Heart left ventricle (tissue), 13 donors: ENCODE measurements at regions not wholly inside any gene's neighbourhood (a gene's known extent, or its start where the extent isn't known, plus 50 kb on each side); places are given as distances from the start of the nearest gene placed in this dataset.

Source experiments
- POLR2A ChIP-seq, 2 donors: fragments of 450-650 bp; IDR thresholded peaks; one replicate each; pipeline ENCODE4 v1.6.1; 2017; ENCODE audit warnings: antibody characterized with exemption in 2 of 2, mild to moderate bottlenecking in 2 of 2, moderate library complexity in 2 of 2
- TF ChIP-seq, protein P1 (sequence below), 12 donors: fragments of 200-600 bp; sonication (generic) in 4 of 12; IDR thresholded peaks; one replicate each; pipeline versions ENCODE4 v1.5.0 to v1.8.0; 2018 to 2022; ENCODE audit warnings: antibody characterized with exemption in 12 of 12, mild to moderate bottlenecking in 5 of 12
- donor health status: ischemic (EF 13 %, LVEDD 7.1; RV severe dilation, severe dysfunction).
- donor health status: DM: no; HTN: yes; CAD: no.
- donor health status: DM: no; HTN: no; CAD: no.
- donor health status: ischemic (EF 25% LVEDD 6.9; RV normal size, moderate dysfunction).
- donor health status: ischemic (EF 25% LVEDD 5.7; RV mildly dilated, moderate dysfunction).
- donor health status: ischemic (EF 35%, LVEDD 5.7; RV mildly dilated, moderate dysfunction).
- donor health status: nonischemic (EF 11% LVEDD 7.7; RV severe dilation, severe dysfunction).
- donor health status: DM: yes; HTN: yes; CAD: no.
- donor health status: PGD.
- donor health status: ischemic (EF 29% LVEDD 5.4; RV normal size, mild dysfunction).
- donor health status: nonischemic (EF 23%, LVEDD 6.1; RV moderate dilation, normal function).

DNA sequence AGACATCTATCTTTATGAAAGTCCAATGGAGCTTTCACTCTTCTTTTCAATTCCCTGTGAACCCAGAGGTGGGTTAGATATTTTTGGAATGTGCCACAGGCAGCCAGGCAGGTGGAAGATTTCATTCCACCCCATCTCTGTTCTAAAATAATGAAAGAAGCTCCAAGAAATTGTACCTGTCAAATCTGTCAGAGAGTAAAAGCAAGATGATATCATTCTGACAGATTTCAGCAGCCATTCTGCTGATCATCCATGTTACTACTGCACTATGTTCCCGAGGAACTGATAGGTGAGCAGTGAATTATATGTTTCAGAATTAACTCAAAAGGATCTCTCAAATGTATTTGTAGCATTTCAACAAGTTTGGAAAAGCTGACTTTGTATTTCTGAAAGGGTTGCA, 339.5 kb upstream of the SPANXN4 start:
- TF ChIP-seq, protein P1, sequence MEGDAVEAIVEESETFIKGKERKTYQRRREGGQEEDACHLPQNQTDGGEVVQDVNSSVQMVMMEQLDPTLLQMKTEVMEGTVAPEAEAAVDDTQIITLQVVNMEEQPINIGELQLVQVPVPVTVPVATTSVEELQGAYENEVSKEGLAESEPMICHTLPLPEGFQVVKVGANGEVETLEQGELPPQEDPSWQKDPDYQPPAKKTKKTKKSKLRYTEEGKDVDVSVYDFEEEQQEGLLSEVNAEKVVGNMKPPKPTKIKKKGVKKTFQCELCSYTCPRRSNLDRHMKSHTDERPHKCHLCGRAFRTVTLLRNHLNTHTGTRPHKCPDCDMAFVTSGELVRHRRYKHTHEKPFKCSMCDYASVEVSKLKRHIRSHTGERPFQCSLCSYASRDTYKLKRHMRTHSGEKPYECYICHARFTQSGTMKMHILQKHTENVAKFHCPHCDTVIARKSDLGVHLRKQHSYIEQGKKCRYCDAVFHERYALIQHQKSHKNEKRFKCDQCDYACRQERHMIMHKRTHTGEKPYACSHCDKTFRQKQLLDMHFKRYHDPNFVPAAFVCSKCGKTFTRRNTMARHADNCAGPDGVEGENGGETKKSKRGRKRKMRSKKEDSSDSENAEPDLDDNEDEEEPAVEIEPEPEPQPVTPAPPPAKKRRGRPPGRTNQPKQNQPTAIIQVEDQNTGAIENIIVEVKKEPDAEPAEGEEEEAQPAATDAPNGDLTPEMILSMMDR (IDR thresholded peaks at IDR 0.05), result no peak
- TF ChIP-seq POLR2A (IDR thresholded peaks at IDR 0.05), result no peak
